ENCODE measurements at regions not wholly inside any gene's neighbourhood (a gene's known extent, or its start where the extent isn't known, plus 50 kb on each side); places are given as distances from the start of the nearest gene placed in this dataset.

DNA sequence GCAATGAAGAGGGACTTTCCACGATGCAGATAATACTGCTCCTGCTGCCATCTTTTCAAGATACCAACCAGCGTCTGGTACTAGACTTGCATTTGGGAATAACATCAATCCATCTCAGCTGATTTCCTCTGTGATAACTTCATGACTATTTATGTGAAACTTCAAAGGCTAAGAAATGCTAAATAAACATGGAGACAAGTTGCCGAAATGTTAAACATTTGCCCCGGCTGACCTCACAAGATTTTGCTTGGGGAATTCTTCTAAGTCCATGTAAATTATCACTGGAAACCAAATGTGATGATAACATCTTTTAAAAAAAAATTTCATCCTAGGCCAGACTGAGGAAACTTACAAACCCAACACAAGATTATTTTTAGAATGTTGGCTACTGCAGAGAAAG lies 185.8 kb upstream of the PRICKLE2 start:
- DNase-seq (ENCODE audit: low spot score): no peak
- Histone ChIP-seq H4K91ac (ENCODE audit: low read depth, low read length, poor library complexity) (no peak overlapping the region), H4K8ac (ENCODE audit: low read depth, low read length) (no peak overlapping the region), H2BK15ac (ENCODE audit: low read length) (no peak overlapping the region), H3K9ac (ENCODE audit: low read depth, low read length, poor library complexity) (no peak overlapping the region), H3K4me1 (ENCODE audit: control insufficient read depth in 2 of 2, insufficient read depth in 1 of 2, low read depth in 1 of 2, low read length in 2 of 2) (peaks cover 5 to 10% of the 10 kb centered on the region in 2 donors), H3K36me3 (replicated peaks in 1 of 2; ENCODE audit: control insufficient read depth in 2 of 2, insufficient read depth in 2 of 2, low read length in 2 of 2) (no peaks in the 10 kb centered on the region), H2AK5ac (ENCODE audit: low read depth, low read length) (no peak overlapping the region), H3K4ac (ENCODE audit: low read length) (no peak overlapping the region), H2BK12ac (ENCODE audit: low read length) (no peak overlapping the region), H3K4me2 (ENCODE audit: insufficient read depth, low read length, poor library complexity, severe bottlenecking) (no peak overlapping the region), H3K79me1 (ENCODE audit: low read depth, low read length) (no peaks in the 10 kb centered on the region), H3K9me3 (replicated peaks in 1 of 2; ENCODE audit: control insufficient read depth in 2 of 2, insufficient read depth in 1 of 2, low read depth in 1 of 2, low read length in 2 of 2) (peaks cover 0 to 8% of the 10 kb centered on the region in 2 donors), H3K27me3 (ENCODE audit: control insufficient read depth in 3 of 3, insufficient read depth in 3 of 3, low read depth in 1 of 3, low read length in 3 of 3) (no peaks in the 10 kb centered on the region), H3K4me3 (ENCODE audit: low read length in 2 of 2) (no peak overlapping the region), H3K18ac (ENCODE audit: low read length) (no peak overlapping the region), H3K23ac (ENCODE audit: low read depth, low read length, poor library complexity) (no peak overlapping the region), H2BK120ac (ENCODE audit: low read depth, low read length) (no peak overlapping the region), H3K27ac (replicated peaks; ENCODE audit: low read length) (no peak overlapping the region), H2BK5ac (ENCODE audit: low read length) (no peak overlapping the region), H3K14ac (ENCODE audit: low read length) (no peak overlapping the region), H2AFZ (ENCODE audit: low read length) (no peak overlapping the region)
- no CpG with 5 or more reads among the region's 4 CpGs for WGBS, 2 donors (ENCODE audit: extremely low coverage in 2 of 2, insufficient read length in 2 of 2, insufficient replicate concordance in 1 of 2)

DNA sequence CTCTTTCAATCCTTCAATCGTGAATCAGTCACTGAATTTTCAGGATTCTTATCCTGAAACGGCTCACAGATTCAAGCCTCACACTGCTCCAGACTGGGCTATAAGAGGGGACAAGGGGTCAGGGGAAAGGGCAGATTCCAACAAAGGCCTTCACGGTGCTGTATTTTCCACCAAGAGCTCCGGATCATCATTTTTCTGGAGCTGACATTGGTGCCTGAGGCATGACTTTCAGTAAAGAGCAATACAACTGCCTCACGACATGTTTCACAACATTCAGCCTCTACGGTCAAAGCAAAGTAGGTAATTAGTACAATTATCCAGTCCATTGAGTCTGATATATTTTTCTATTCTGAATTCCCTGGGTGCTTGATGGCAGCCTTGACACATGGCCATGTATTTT lies 185.0 kb upstream of the PRICKLE2 start:
- H3K36me3 ChIP-seq (replicated peaks in 1 of 2; ENCODE audit: control insufficient read depth in 2 of 2, insufficient read depth in 2 of 2, low read length in 2 of 2): no peaks in the 10 kb centered on the region
- no peak overlapping the region for H2BK5ac ChIP-seq (ENCODE audit: low read length)
- H3K18ac ChIP-seq (ENCODE audit: low read length): no peak overlapping the region
- H4K91ac ChIP-seq (ENCODE audit: low read depth, low read length, poor library complexity): no peak overlapping the region
- no CpG with 5 or more reads among the region's 6 CpGs for WGBS, 2 donors (ENCODE audit: extremely low coverage in 2 of 2, insufficient read length in 2 of 2, insufficient replicate concordance in 1 of 2)
- no peak overlapping the region for H3K9ac ChIP-seq (ENCODE audit: low read depth, low read length, poor library complexity)
- peaks cover 0 to 8% of the 10 kb centered on the region in 2 donors for H3K9me3 ChIP-seq (replicated peaks in 1 of 2; ENCODE audit: control insufficient read depth in 2 of 2, insufficient read depth in 1 of 2, low read depth in 1 of 2, low read length in 2 of 2)
- no peak overlapping the region for H2BK120ac ChIP-seq (ENCODE audit: low read depth, low read length)
- no peak overlapping the region for H2BK15ac ChIP-seq (ENCODE audit: low read length)
- H3K79me1 ChIP-seq (ENCODE audit: low read depth, low read length): no peaks in the 10 kb centered on the region
- DNase-seq (ENCODE audit: low spot score): no peak
- no peaks in the 10 kb centered on the region for H3K27me3 ChIP-seq (ENCODE audit: control insufficient read depth in 3 of 3, insufficient read depth in 3 of 3, low read depth in 1 of 3, low read length in 3 of 3)
- no peak overlapping the region for H3K27ac ChIP-seq (replicated peaks; ENCODE audit: low read length)
- H3K14ac ChIP-seq (ENCODE audit: low read length): no peak overlapping the region
- H3K4me3 ChIP-seq (ENCODE audit: low read length in 2 of 2): no peak overlapping the region
- no peak overlapping the region for H4K8ac ChIP-seq (ENCODE audit: low read depth, low read length)
- no peak overlapping the region for H3K4me2 ChIP-seq (ENCODE audit: insufficient read depth, low read length, poor library complexity, severe bottlenecking)
- no peak overlapping the region for H2BK12ac ChIP-seq (ENCODE audit: low read length)
- H2AK5ac ChIP-seq (ENCODE audit: low read depth, low read length): no peak overlapping the region
- H3K4ac ChIP-seq (ENCODE audit: low read length): no peak overlapping the region
- H2AFZ ChIP-seq (ENCODE audit: low read length): no peak overlapping the region
- no peak overlapping the region for H3K23ac ChIP-seq (ENCODE audit: low read depth, low read length, poor library complexity)
- peaks cover 5 to 12% of the 10 kb centered on the region in 2 donors for H3K4me1 ChIP-seq (ENCODE audit: control insufficient read depth in 2 of 2, insufficient read depth in 1 of 2, low read depth in 1 of 2, low read length in 2 of 2)

DNA sequence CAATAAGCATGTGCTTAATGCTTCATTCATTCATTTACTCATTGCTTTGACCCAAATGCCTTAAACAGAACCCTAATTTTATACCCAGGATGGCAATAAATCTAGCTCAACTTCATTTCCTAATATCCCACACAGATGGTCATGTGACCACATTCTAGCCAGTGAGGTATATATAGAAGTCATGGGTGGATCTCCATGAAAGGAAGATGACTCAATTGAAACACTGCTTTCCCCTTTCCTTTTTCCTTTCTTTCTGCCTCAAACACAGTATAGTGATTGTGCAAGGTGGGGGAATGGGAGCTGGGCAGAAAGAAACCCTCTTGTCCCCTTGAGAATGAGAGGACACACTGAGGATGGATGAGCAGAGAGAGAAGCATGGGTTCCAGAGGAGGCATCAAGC lies 183.5 kb upstream of the PRICKLE2 start:
- H3K9me3 ChIP-seq (replicated peaks in 1 of 2; ENCODE audit: control insufficient read depth in 2 of 2, insufficient read depth in 1 of 2, low read depth in 1 of 2, low read length in 2 of 2): peaks cover 0 to 8% of the 10 kb centered on the region in 2 donors
- no peak overlapping the region for H3K23ac ChIP-seq (ENCODE audit: low read depth, low read length, poor library complexity)
- no peak overlapping the region for H2AK5ac ChIP-seq (ENCODE audit: low read depth, low read length)

DNA sequence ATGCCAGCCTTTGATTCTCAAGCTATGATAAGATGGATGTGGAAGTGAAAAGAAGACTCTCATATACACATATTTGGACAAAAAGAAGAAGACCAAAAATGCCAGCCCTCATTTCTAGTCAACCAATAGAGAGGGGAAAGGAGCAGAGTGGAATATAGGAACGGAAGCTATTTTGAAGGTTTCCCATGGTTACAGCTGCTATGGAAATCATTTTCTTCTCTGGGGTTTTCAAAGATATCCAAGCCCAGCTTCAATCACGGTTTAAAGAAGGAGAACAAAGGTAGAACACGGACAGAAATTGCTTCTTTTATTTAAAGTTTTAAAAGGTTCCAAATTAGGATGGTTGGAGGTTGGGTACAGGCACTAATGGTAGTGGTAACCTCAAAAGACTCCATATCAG lies 181.0 kb upstream of the PRICKLE2 start:
- WGBS, 2 donors (ENCODE audit: extremely low coverage in 2 of 2, insufficient read length in 2 of 2, insufficient replicate concordance in 1 of 2): no CpG with 5 or more reads among the region's 3 CpGs
- no peak overlapping the region for H4K91ac ChIP-seq (ENCODE audit: low read depth, low read length, poor library complexity)
- H3K27ac ChIP-seq (replicated peaks; ENCODE audit: low read length): no peak overlapping the region

More for the DNA sequence above, 183.5 kb upstream of the PRICKLE2 start:
- Histone ChIP-seq H3K4me2 (ENCODE audit: insufficient read depth, low read length, poor library complexity, severe bottlenecking) (no peak overlapping the region), H3K4me1 (ENCODE audit: control insufficient read depth in 2 of 2, insufficient read depth in 1 of 2, low read depth in 1 of 2, low read length in 2 of 2) (peaks cover 5 to 12% of the 10 kb centered on the region in 2 donors), H3K36me3 (replicated peaks in 1 of 2; ENCODE audit: control insufficient read depth in 2 of 2, insufficient read depth in 2 of 2, low read length in 2 of 2) (no peaks in the 10 kb centered on the region), H2BK120ac (ENCODE audit: low read depth, low read length) (no peak overlapping the region), H3K9ac (ENCODE audit: low read depth, low read length, poor library complexity) (no peak overlapping the region), H3K18ac (ENCODE audit: low read length) (no peak overlapping the region), H3K79me1 (ENCODE audit: low read depth, low read length) (no peaks in the 10 kb centered on the region), H3K14ac (ENCODE audit: low read length) (no peak overlapping the region), H4K91ac (ENCODE audit: low read depth, low read length, poor library complexity) (no peak overlapping the region), H2BK15ac (ENCODE audit: low read length) (no peak overlapping the region), H2BK12ac (ENCODE audit: low read length) (no peak overlapping the region), H3K4me3 (ENCODE audit: low read length in 2 of 2) (no peak overlapping the region), H2BK5ac (ENCODE audit: low read length) (no peak overlapping the region), H3K27ac (replicated peaks; ENCODE audit: low read length) (no peak overlapping the region), H3K4ac (ENCODE audit: low read length) (no peak overlapping the region), H2AFZ (ENCODE audit: low read length) (no peak overlapping the region), H3K27me3 (ENCODE audit: control insufficient read depth in 3 of 3, insufficient read depth in 3 of 3, low read depth in 1 of 3, low read length in 3 of 3) (no peaks in the 10 kb centered on the region), H4K8ac (ENCODE audit: low read depth, low read length) (no peak overlapping the region)
- no peak for DNase-seq (ENCODE audit: low spot score)

More for the DNA sequence above, 181.0 kb upstream of the PRICKLE2 start:
- H2BK5ac ChIP-seq (ENCODE audit: low read length): no peak overlapping the region
- H3K14ac ChIP-seq (ENCODE audit: low read length): no peak overlapping the region
- no peak overlapping the region for H2AK5ac ChIP-seq (ENCODE audit: low read depth, low read length)
- peak overlapping the region; percentile 5 for H2AFZ ChIP-seq (ENCODE audit: low read length)
- H3K4ac ChIP-seq (ENCODE audit: low read length): no peak overlapping the region
- no peak overlapping the region for H2BK120ac ChIP-seq (ENCODE audit: low read depth, low read length)
- no peak overlapping the region for H3K23ac ChIP-seq (ENCODE audit: low read depth, low read length, poor library complexity)
- no peaks in the 10 kb centered on the region for H3K27me3 ChIP-seq (ENCODE audit: control insufficient read depth in 3 of 3, insufficient read depth in 3 of 3, low read depth in 1 of 3, low read length in 3 of 3)
- no peak overlapping the region for H3K4me2 ChIP-seq (ENCODE audit: insufficient read depth, low read length, poor library complexity, severe bottlenecking)
- no peaks in the 10 kb centered on the region for H3K79me1 ChIP-seq (ENCODE audit: low read depth, low read length)
- DNase-seq (ENCODE audit: low spot score): no peak
- H3K9me3 ChIP-seq (replicated peaks in 1 of 2; ENCODE audit: control insufficient read depth in 2 of 2, insufficient read depth in 1 of 2, low read depth in 1 of 2, low read length in 2 of 2): peaks cover 0 to 8% of the 10 kb centered on the region in 2 donors
- H3K4me3 ChIP-seq (ENCODE audit: low read length in 2 of 2): no peak overlapping the region
- no peak overlapping the region for H4K8ac ChIP-seq (ENCODE audit: low read depth, low read length)
- peaks cover 5 to 12% of the 10 kb centered on the region in 2 donors for H3K4me1 ChIP-seq (ENCODE audit: control insufficient read depth in 2 of 2, insufficient read depth in 1 of 2, low read depth in 1 of 2, low read length in 2 of 2)
- no peak overlapping the region for H2BK15ac ChIP-seq (ENCODE audit: low read length)
- H3K18ac ChIP-seq (ENCODE audit: low read length): no peak overlapping the region
- H2BK12ac ChIP-seq (ENCODE audit: low read length): no peak overlapping the region
- H3K9ac ChIP-seq (ENCODE audit: low read depth, low read length, poor library complexity): no peak overlapping the region
- H3K36me3 ChIP-seq (replicated peaks in 1 of 2; ENCODE audit: control insufficient read depth in 2 of 2, insufficient read depth in 2 of 2, low read length in 2 of 2): no peaks in the 10 kb centered on the region
